Tibial nerve (tissue), 4 donors: ENCODE measurements at regions not wholly inside any gene's neighbourhood (a gene's known extent, or its start where the extent isn't known, plus 50 kb on each side); places are given as distances from the start of the nearest gene placed in this dataset.

Source experiments
- DNase-seq, 2 donors: peaks; one replicate each; pipeline ENCODE4 v3.0.0-alpha.2; 2019; ENCODE audit warnings: low spot score in 2 of 2
- H3K27ac ChIP-seq, 4 donors: fragments of 200-600 bp; sonication (generic) in 3 of 4; one replicate each; pipeline ENCODE4 v1.5.1; 2017 to 2019; ENCODE audit warnings: mild to moderate bottlenecking in 1 of 4
- H3K27me3 ChIP-seq, 2 donors: fragments of 200-600 bp; sonication (generic) in 1 of 2; one replicate each; pipeline versions ENCODE4 v1.5.1 to v1.6.0; 2017 to 2019
- H3K36me3 ChIP-seq, 3 donors: fragments of 200-600 bp; sonication (generic); one replicate each; pipeline ENCODE4 v1.5.1; 2018 to 2019
- H3K4me1 ChIP-seq, 4 donors: fragments of 200-600 bp; sonication (generic) in 3 of 4; one replicate each; pipeline ENCODE4 v1.5.1; 2017 to 2019
- H3K4me3 ChIP-seq, 4 donors: fragments of 200-600 bp; sonication (generic) in 3 of 4; one replicate each; pipeline ENCODE4 v1.5.1; 2017 to 2019; ENCODE audit warnings: mild to moderate bottlenecking in 1 of 4, moderate library complexity in 1 of 4
- H3K9me3 ChIP-seq, 4 donors: fragments of 200-600 bp; sonication (generic) in 3 of 4; one replicate each; pipeline ENCODE4 v1.5.1; 2017 to 2019
- EP300 ChIP-seq, 2 donors: sonication (generic); formaldehyde crosslinking; IDR thresholded peaks; one replicate each; pipeline ENCODE4 v1.6.1; 2017; ENCODE audit warnings: antibody characterized with exemption in 2 of 2, mild to moderate bottlenecking in 1 of 2
- POLR2A ChIP-seq, 2 donors: fragments of 450-650 bp; IDR thresholded peaks; one replicate each; pipeline ENCODE4 v1.6.1; 2017; ENCODE audit warnings: antibody characterized with exemption in 2 of 2, mild to moderate bottlenecking in 2 of 2, moderate library complexity in 2 of 2
- WGBS, 2 donors: methylation state at CpG; one replicate each; pipeline ENCODE4 v1.1.5; 2018; 5-methylcytosine and 5-hydroxymethylcytosine counted together
- TF ChIP-seq, protein P1 (sequence below), 5 experiments: fragments of 200-600 bp in 3 of 5; fragments of 450-650 bp in 2 of 5; sonication (generic) in 3 of 5; IDR thresholded peaks; one replicate each; pipeline ENCODE4 v1.5.1; 2016 to 2019; ENCODE audit warnings: antibody characterized with exemption in 5 of 5, mild to moderate bottlenecking in 3 of 5, moderate library complexity in 2 of 5

- no peak overlapping the region for H3K4me3 ChIP-seq
- H3K9me3 ChIP-seq, result no peaks in the 10 kb centered on the region
- H3K4me1 ChIP-seq, result no peaks in the 10 kb centered on the region
- H3K36me3 ChIP-seq, result no peaks in the 10 kb centered on the region
- H3K27me3 ChIP-seq, result no peaks in the 10 kb centered on the region
- no peak overlapping the region for H3K27ac ChIP-seq
- DNase-seq, result no peak
- WGBS, 2 donors, result 48 to 68% methylated on average over 1 of the region's 1 CpG
- TF ChIP-seq POLR2A (IDR thresholded peaks at IDR 0.05) (no peak), EP300 (IDR thresholded peaks at IDR 0.05) (no peak)
- TF ChIP-seq, protein P1, sequence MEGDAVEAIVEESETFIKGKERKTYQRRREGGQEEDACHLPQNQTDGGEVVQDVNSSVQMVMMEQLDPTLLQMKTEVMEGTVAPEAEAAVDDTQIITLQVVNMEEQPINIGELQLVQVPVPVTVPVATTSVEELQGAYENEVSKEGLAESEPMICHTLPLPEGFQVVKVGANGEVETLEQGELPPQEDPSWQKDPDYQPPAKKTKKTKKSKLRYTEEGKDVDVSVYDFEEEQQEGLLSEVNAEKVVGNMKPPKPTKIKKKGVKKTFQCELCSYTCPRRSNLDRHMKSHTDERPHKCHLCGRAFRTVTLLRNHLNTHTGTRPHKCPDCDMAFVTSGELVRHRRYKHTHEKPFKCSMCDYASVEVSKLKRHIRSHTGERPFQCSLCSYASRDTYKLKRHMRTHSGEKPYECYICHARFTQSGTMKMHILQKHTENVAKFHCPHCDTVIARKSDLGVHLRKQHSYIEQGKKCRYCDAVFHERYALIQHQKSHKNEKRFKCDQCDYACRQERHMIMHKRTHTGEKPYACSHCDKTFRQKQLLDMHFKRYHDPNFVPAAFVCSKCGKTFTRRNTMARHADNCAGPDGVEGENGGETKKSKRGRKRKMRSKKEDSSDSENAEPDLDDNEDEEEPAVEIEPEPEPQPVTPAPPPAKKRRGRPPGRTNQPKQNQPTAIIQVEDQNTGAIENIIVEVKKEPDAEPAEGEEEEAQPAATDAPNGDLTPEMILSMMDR (IDR thresholded peaks at IDR 0.05), result no peak
These were observed 97.4 kb upstream of the FAM3C start for GRCh38 chr7:121493553-121493952.

DNA sequence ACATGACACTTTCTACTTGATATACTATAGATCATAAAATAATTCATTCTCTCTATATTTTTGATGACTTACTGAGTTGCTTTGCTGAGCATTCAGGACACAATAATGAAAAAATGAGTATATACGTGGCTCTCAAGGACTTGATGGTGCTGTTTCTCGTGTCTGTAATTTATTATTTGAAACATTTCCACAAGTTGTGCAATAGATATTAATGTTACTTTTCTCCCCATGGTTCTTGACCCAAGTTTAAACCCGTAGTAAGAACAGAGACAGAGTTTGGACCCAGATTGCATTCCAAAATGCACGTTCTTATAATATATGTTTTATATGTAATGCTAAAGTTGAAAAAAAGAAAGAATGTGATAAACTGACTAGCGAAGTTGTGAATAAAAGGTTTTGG lies 94.2 kb upstream of the FAM3C start:
- H3K36me3 ChIP-seq, result no peaks in the 10 kb centered on the region
- H3K27ac ChIP-seq, result no peak overlapping the region
- no peaks in the 10 kb centered on the region for H3K9me3 ChIP-seq
- H3K4me3 ChIP-seq, result no peak overlapping the region
- H3K4me1 ChIP-seq, result peaks cover 0 to 5% (median 0%) of the 10 kb centered on the region in 4 donors
- H3K27me3 ChIP-seq, result no peaks in the 10 kb centered on the region
- 87 to 92% methylated on average over 5 of the region's 5 CpGs for WGBS, 2 donors
- DNase-seq, result no peak
- TF ChIP-seq, protein P1 (IDR thresholded peaks at IDR 0.05), result no peak
- TF ChIP-seq EP300 (IDR thresholded peaks at IDR 0.05) (no peak), POLR2A (IDR thresholded peaks at IDR 0.05) (no peak)

DNA sequence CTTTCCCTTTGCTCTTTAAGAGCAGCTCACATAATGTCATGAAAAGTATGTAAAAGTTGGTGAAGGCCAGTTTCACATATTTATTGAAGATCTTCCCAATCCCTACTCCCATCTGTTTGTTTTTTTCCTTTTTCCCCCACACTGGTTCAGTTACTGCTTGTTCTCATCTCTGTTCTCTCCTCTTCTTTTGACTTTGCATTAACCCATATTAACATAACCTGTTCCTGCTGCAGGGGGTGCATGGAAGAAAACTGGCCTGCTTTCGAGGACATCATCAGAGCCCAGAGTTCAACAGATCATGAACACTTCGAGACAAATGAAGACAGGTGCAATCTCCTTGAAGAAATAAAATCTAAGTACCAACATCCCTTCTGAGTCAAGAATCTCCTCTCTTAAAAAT lies 93.3 kb upstream of the FAM3C start:
- TF ChIP-seq, protein P1 (IDR thresholded peaks at IDR 0.05), result no peak
- TF ChIP-seq EP300 (IDR thresholded peaks at IDR 0.05) (no peak), POLR2A (IDR thresholded peaks at IDR 0.05) (no peak)

DNA sequence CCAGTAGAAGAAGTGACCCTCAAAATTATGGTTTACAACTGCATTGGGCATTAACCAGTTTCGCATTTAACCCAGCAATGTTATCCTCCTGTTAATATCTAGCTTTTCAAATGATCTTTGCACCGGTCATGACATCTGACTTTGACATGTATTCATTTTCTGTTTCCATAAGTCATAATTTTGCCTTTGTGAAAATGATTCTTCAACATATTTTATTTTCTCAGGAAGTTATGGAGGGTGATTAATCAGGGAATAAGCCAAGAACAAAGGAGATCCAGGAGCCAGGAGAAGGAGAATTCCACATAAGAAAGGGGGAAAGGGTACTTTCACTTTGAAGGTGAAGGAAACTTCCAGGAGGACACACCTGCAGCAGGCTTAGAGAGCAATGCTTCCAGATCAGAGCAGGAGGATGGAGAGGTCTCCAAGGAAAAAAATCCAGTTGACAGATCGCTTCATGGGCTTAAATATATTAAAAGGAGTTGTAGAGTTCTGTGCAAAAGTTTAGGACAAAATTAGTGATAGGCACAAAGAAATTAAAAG lies 92.1 kb upstream of the FAM3C start:
- Histone ChIP-seq H3K27ac (no peak overlapping the region), H3K27me3 (no peaks in the 10 kb centered on the region), H3K4me1 (peaks cover 0 to 6% (median 0%) of the 10 kb centered on the region in 4 donors), H3K9me3 (no peaks in the 10 kb centered on the region), H3K4me3 (no peak overlapping the region), H3K36me3 (no peaks in the 10 kb centered on the region)
- TF ChIP-seq EP300 (IDR thresholded peaks at IDR 0.05) (no peak), POLR2A (IDR thresholded peaks at IDR 0.05) (no peak)
- TF ChIP-seq, protein P1 (IDR thresholded peaks at IDR 0.05), result no peak
- 89 to 90% methylated on average over 3 of the region's 3 CpGs for WGBS, 2 donors
- DNase-seq, result no peak

More for the DNA sequence above, 93.3 kb upstream of the FAM3C start:
- H3K4me1 ChIP-seq, result peaks cover 0 to 6% (median 0%) of the 10 kb centered on the region in 4 donors
- DNase-seq, result no peak
- H3K36me3 ChIP-seq, result no peaks in the 10 kb centered on the region
- 92 to 96% methylated on average over 2 of the region's 2 CpGs for WGBS, 2 donors
- no peaks in the 10 kb centered on the region for H3K27me3 ChIP-seq
- no peak overlapping the region for H3K27ac ChIP-seq
- no peak overlapping the region for H3K4me3 ChIP-seq
- H3K9me3 ChIP-seq, result no peaks in the 10 kb centered on the region

DNA sequence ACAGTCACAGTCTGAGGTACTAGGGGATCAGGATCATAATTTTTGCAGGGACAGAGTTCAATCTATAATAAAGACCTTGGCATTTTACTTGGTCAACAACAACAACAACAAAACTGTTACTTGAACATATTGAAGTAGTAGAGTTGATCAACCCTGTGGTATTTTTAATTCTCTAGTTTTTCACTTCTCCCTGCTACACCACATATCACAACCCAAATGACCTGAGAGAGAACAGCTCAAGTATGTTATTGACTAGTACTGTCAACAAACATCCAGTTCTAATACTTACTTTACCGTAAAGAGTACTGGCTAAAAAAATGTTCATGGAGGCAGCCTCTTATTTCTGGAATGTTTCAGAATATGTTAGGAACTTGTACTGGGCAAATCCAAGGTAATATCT lies 90.5 kb upstream of the FAM3C start:
- H3K9me3 ChIP-seq, result no peaks in the 10 kb centered on the region
- 67 to 73% methylated on average over 1 of the region's 1 CpG for WGBS, 2 donors
- no peak for DNase-seq

More for the DNA sequence above, 90.5 kb upstream of the FAM3C start:
- TF ChIP-seq, protein P1 (IDR thresholded peaks at IDR 0.05), result no peak
- no peak for TF ChIP-seq EP300 (IDR thresholded peaks at IDR 0.05)
- no peak for TF ChIP-seq POLR2A (IDR thresholded peaks at IDR 0.05)
- Histone ChIP-seq H3K36me3 (no peaks in the 10 kb centered on the region), H3K4me1 (peaks cover 0 to 6% (median 0%) of the 10 kb centered on the region in 4 donors), H3K27ac (no peak overlapping the region), H3K4me3 (no peak overlapping the region), H3K27me3 (no peaks in the 10 kb centered on the region)
